ENCODE measurements at regions not wholly inside any gene's neighbourhood (a gene's known extent, or its start where the extent isn't known, plus 50 kb on each side); places are given as distances from the start of the nearest gene placed in this dataset.

DNA sequence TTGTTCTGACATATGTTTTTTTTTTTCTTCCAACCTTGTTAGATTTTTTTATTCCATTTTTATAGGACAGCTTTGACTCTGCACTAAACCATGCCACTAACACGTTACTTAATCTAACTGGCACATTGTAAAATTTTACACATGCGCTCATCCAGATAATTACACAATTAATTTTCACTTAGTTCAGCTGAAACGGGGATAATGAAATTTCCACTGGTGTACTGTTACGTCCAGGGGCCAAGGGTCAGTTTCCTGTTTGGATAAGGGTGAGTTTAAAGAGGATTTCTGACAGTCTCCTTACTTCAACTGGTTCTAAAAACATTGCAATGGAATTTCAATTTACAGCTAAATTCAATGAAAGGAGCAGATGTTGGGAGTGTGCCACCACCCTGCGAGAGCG is 221.8 kb upstream of the CEP162 start:
- in situ Hi-C loops (cut with HindIII; ENCODE audit: low pct_unique_long_range_greater_than_20kb, low sequenced_read_pairs) = no loop called here
- peak; percentile 16 for DNase-seq (ENCODE audit: low read depth)

DNA sequence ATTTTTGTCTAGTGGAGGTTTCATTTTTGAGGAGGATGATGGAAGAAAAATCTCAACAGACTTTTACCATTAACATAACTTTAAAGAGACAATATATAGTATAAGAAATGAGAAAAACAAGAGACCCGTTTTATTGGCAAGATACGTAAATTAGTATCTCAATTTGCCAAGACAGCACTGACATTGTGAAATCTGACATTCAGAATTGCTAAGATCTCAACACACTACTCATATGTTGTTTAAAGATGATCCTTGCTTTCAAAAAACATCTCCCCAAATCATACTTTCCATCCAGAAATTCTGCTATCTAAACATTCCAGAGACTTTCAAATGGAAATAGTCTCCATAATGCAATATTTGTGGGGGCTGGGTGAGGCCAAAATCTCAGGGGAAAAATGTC is 220.9 kb upstream of the CEP162 start:
- in situ Hi-C loops (cut with HindIII; ENCODE audit: low pct_unique_long_range_greater_than_20kb, low sequenced_read_pairs) = no loop called here
- DNase-seq (ENCODE audit: low read depth) = no peak

GRCh38 chr6:84447651-84448050 is 220.2 kb upstream of the CEP162 start:
- no peak for DNase-seq (ENCODE audit: low read depth)
- in situ Hi-C loops (cut with HindIII; ENCODE audit: low pct_unique_long_range_greater_than_20kb, low sequenced_read_pairs) = no loop called here

GRCh38 chr6:84445068-84445467 is 217.6 kb upstream of the CEP162 start:
- no peak for DNase-seq (ENCODE audit: low read depth)
- in situ Hi-C loops (cut with HindIII; ENCODE audit: low pct_unique_long_range_greater_than_20kb, low sequenced_read_pairs) = no loop called here

- DNase-seq (ENCODE audit: low read depth) = no peak
- in situ Hi-C loops (cut with HindIII; ENCODE audit: low pct_unique_long_range_greater_than_20kb, low sequenced_read_pairs) = no loop called here
Measured at GRCh38 chr6:84442208-84442607, 214.8 kb upstream of the CEP162 start.

- in situ Hi-C loops (cut with HindIII; ENCODE audit: low pct_unique_long_range_greater_than_20kb, low sequenced_read_pairs) = no loop called here
- no peak for DNase-seq (ENCODE audit: low read depth)
Measured at GRCh38 chr6:84441456-84441855, 214.0 kb upstream of the CEP162 start.

- DNase-seq (ENCODE audit: low read depth) = no peak
- in situ Hi-C loops (cut with HindIII; ENCODE audit: low pct_unique_long_range_greater_than_20kb, low sequenced_read_pairs) = no loop called here
Measured at GRCh38 chr6:84434550-84434949, 207.1 kb upstream of the CEP162 start.

GRCh38 chr6:84432619-84433018 is 205.2 kb upstream of the CEP162 start:
- DNase-seq (ENCODE audit: low read depth) = no peak
- in situ Hi-C loops (cut with HindIII; ENCODE audit: low pct_unique_long_range_greater_than_20kb, low sequenced_read_pairs) = no loop called here

- in situ Hi-C loops (cut with HindIII; ENCODE audit: low pct_unique_long_range_greater_than_20kb, low sequenced_read_pairs) = no loop called here
- peak; percentile 22 for DNase-seq (ENCODE audit: low read depth)
Measured at GRCh38 chr6:84428300-84428907, 201.0 kb upstream of the CEP162 start.

- no peak for DNase-seq (ENCODE audit: low read depth)
- in situ Hi-C loops (cut with HindIII; ENCODE audit: low pct_unique_long_range_greater_than_20kb, low sequenced_read_pairs) = no loop called here
Measured at GRCh38 chr6:84425971-84426705, 198.7 kb upstream of the CEP162 start.

DNA sequence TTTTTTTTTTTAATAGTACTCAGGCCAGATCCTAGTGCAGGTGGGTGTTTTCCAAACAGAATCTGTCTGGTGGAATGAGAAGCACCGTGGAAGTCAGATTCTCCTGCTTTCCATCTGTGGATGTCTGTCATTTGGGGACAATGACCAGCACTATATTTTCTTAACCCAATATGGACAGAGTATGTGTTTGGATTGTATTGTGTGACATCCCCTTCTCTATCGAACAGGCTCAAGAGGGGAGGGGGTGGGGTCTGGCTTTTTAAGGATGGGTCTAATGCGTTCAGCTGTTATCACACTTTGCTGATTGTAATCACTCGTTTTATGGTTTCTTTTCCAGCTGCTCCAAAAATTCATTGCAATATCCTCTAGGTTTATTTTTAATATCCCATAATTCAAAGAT is 197.5 kb upstream of the CEP162 start:
- no peak for DNase-seq (ENCODE audit: low read depth)
- in situ Hi-C loops (cut with HindIII; ENCODE audit: low pct_unique_long_range_greater_than_20kb, low sequenced_read_pairs) = no loop called here

DNA sequence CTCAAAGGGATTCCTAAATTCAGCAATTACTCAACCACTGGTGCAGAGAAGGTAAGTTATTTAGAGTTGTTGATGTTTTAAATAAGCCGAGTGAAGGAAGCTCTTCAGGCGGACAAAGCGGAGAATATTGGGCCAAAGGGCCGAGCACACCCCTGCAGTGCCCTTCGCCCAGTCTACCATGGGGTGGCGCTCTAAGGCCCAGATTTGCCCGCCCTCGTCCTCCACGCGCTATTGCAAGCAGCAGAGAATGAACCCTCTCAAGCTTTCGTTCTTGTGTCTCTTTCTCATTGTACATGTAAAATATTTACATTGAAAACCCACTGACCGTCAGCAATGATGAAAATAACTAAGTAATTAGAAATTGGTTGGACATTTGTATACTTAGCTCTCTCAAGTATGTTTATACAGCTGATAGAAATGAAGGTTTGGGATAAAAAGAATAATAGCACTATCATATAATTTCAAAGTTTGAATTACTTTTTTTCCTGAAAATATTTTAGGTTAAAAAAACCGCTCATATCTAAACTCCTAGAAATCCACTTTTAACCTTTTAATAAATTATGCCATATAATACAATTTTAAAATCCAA is 195.0 kb upstream of the CEP162 start:
- in situ Hi-C loops (cut with HindIII; ENCODE audit: low pct_unique_long_range_greater_than_20kb, low sequenced_read_pairs) = no loop called here
- DNase-seq (ENCODE audit: low read depth) = no peak

DNA sequence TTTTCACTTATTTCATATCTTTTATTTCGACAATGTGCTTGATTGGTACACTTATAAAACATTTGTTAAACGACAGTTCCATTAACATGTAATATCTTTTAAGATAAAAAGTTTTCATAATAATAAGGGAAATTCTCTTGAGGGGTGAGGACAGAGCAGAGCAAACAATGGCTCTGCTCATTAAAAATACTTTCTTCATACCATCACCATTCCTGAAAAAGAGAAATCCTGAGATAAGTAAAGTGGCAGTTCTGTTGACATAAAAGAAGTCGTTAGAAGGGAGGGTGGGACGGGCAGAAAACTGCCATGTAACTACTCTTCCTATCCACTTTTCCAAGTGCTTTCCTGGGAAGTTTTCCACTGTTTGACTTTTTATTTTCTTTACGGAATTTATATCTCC is 193.6 kb upstream of the CEP162 start:
- in situ Hi-C loops (cut with HindIII; ENCODE audit: low pct_unique_long_range_greater_than_20kb, low sequenced_read_pairs) = no loop called here
- no peak for DNase-seq (ENCODE audit: low read depth)

DNA sequence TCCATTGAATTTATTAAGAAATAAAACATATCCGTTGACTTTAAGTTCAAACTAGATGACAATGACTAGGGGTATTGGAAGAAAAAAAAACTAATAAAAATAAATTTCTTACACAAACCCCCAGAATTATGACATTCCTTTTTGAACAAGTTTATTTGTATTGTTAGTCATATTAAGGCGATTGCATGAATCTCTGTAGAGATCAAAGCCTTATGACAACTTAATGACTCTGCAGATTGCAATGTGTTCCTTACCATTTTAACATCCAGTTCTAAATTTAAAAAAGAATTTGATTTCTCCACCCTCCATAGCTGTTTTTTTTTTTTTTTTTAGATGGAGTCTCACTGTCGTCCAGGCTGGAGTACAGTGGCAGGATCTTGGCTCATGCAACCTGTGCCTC is 189.8 kb upstream of the CEP162 start:
- no peak for DNase-seq (ENCODE audit: low read depth)
- in situ Hi-C loops (cut with HindIII; ENCODE audit: low pct_unique_long_range_greater_than_20kb, low sequenced_read_pairs) = no loop called here

DNA sequence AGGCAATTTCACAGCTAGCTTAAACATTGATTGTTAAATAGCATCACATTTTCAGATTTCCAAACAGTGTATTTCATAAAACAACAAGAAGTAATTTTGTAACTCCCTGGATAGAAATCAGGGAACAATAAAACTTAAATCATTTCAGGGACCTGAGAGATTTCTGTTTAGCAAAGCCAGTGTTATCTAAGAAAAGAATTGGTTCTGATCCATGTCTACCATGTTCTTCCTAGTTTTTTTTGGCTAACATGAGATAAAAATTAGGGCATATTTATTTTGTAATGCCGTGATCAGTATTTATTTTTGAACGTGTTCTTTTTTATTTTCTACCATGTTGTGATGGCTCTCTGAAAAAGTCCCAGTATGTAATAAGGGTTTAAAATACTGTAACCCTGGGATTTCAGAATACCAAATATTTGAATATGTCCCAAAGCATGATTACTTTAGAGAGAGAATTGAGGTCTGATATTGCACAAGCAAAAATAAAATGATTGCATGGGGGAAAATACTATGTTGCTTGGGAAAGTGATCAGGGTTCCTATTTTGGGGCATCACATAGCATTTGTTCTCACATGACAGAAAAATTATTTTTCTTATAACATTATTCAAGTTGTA is 188.7 kb upstream of the CEP162 start:
- DNase-seq (ENCODE audit: low read depth) = no peak
- in situ Hi-C loops (cut with HindIII; ENCODE audit: low pct_unique_long_range_greater_than_20kb, low sequenced_read_pairs) = no loop called here

DNA sequence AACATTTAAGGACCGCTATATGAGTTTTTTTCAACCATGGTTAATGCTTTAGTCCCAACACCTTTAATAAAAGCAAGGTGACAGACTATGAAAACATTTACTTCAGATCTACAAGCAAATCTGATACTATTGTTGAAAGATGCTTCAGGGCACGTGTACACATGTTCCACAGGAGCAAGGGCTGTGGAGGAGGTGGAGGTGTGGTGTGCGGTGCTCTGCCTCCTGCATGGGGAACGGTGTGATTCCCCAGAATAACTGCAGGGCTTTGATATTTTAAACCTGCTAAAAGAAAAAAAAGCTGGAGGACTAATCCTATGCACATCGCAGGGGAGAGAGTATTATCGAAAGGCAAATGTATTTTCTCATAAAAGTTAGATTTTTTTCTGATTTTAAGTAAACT is 188.1 kb upstream of the CEP162 start:
- in situ Hi-C loops (cut with HindIII; ENCODE audit: low pct_unique_long_range_greater_than_20kb, low sequenced_read_pairs) = no loop called here
- no peak for DNase-seq (ENCODE audit: low read depth)

DNA sequence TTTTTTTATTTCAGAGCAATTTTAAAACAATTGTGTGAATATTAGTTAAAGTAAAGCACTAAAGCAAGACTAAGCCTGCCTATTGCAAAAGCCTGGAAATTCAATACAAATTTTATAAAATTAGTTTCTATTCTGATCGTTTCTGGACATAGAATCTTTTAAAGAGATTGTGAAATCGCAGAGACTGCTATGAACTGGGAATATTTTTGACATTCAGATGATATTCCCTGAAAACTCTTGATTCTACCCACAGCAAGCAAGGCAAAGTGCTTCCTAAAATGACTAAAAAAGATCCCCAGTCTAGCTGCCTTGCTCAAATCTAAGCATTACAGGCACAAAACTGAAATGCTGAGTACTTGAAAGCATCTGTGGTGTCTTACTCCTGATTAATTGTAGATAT is 187.6 kb upstream of the CEP162 start:
- DNase-seq (ENCODE audit: low read depth) = no peak
- in situ Hi-C loops (cut with HindIII; ENCODE audit: low pct_unique_long_range_greater_than_20kb, low sequenced_read_pairs) = no loop called here

DNA sequence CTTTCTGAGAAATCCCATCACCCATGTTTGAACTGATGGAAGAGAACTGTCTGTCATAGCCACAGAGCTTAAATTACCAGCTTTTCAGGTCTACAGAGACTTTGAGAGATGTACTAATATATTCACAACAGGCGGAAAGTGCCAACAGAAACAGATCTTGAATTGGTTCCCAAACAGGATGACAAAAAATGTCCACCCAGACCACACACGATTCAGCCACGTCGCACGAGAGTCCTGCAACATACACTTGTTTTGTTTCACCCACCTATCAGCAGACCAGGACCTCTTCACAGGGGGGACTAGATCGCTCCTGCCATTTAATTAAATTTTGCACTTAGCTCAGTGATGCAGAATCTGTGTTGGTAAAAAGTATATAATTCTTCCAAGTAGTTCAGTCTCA is 187.1 kb upstream of the CEP162 start:
- no peak for DNase-seq (ENCODE audit: low read depth)
- in situ Hi-C loops (cut with HindIII; ENCODE audit: low pct_unique_long_range_greater_than_20kb, low sequenced_read_pairs) = no loop called here

GRCh38 chr6:84411060-84411629 is 183.7 kb upstream of the CEP162 start:
- in situ Hi-C loops (cut with HindIII; ENCODE audit: low pct_unique_long_range_greater_than_20kb, low sequenced_read_pairs) = no loop called here
- DNase-seq (ENCODE audit: low read depth) = no peak
